GM12873 (cell line): ENCODE measurements at regions not wholly inside any gene's neighbourhood (a gene's known extent, or its start where the extent isn't known, plus 50 kb on each side); places are given as distances from the start of the nearest gene placed in this dataset.

ENCODE experiments used
- TF ChIP-seq, protein P1 (sequence below): IDR thresholded peaks from 2 replicates; pipeline ENCODE4 v1.5.1; 2012; ENCODE audit warnings: low read depth, mild to moderate bottlenecking, moderate library complexity, low read length, control low read depth; ENCODE audit not compliant: insufficient read depth; ENCODE audit errors: missing control alignments

GRCh38 chr13:65762012-65762411 is 1468.1 kb downstream of the PCDH9 start:
- TF ChIP-seq, protein P1, sequence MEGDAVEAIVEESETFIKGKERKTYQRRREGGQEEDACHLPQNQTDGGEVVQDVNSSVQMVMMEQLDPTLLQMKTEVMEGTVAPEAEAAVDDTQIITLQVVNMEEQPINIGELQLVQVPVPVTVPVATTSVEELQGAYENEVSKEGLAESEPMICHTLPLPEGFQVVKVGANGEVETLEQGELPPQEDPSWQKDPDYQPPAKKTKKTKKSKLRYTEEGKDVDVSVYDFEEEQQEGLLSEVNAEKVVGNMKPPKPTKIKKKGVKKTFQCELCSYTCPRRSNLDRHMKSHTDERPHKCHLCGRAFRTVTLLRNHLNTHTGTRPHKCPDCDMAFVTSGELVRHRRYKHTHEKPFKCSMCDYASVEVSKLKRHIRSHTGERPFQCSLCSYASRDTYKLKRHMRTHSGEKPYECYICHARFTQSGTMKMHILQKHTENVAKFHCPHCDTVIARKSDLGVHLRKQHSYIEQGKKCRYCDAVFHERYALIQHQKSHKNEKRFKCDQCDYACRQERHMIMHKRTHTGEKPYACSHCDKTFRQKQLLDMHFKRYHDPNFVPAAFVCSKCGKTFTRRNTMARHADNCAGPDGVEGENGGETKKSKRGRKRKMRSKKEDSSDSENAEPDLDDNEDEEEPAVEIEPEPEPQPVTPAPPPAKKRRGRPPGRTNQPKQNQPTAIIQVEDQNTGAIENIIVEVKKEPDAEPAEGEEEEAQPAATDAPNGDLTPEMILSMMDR = no peak

GRCh38 chr13:65756071-65756671 is 1474.0 kb downstream of the PCDH9 start:
- TF ChIP-seq, protein P1 = no peak

GRCh38 chr13:65748227-65748626 is 1481.9 kb downstream of the PCDH9 start:
- TF ChIP-seq, protein P1 = no peak

DNA sequence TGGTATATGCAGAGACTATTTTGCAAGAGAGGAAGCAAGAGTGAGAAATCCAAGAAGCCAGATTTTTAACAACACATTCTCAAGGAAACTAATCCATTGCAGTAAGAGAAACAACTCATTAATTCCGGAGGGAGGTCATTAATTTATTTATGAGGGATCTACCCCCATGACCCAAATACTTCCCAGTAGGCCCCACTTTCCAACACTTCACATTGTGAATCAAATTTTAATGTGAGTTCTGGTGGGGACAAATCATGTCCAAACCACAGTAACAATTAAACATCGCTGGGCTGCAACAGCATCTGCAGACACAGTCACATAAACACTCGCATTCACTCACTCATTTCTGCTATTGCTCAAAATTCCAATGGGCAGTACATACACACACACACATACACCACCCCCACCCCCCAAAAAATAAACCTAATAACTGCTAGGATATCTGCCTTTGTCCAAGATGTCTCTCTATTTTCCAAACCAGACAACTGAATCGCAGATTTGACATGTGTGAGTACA is 1483.7 kb downstream of the PCDH9 start:
- TF ChIP-seq, protein P1 = no peak

GRCh38 chr13:65744836-65745235 is 1485.3 kb downstream of the PCDH9 start:
- TF ChIP-seq, protein P1 = no peak

GRCh38 chr13:65733110-65733509 is 1497.0 kb downstream of the PCDH9 start:
- TF ChIP-seq, protein P1 = no peak

GRCh38 chr13:65727070-65727469 is 1503.1 kb downstream of the PCDH9 start:
- TF ChIP-seq, protein P1 = no peak

GRCh38 chr13:65725006-65725405 is 1505.1 kb downstream of the PCDH9 start:
- TF ChIP-seq, protein P1 = no peak
